Prostate gland (tissue), 2 donors: ENCODE measurements at regions not wholly inside any gene's neighbourhood (a gene's known extent, or its start where the extent isn't known, plus 50 kb on each side); places are given as distances from the start of the nearest gene placed in this dataset.

Source experiments
- DNase-seq: peaks from one replicate; pipeline ENCODE4 v3.0.0-alpha.2; 2019; ENCODE audit warnings: low spot score
- H3K27ac ChIP-seq, 2 donors: fragments of 200-600 bp; sonication (generic); 2 replicates each; pipeline ENCODE4 v1.5.1; 2017 to 2019
- H3K27me3 ChIP-seq: fragments of 200-600 bp; sonication (generic); replicated peaks from 2 replicates; pipeline ENCODE4 v1.5.1; 2019; ENCODE audit not compliant: insufficient read depth
- H3K36me3 ChIP-seq, 2 donors: fragments of 200-600 bp; sonication (generic); 1 replicate in 1 of 2; 2 replicates in 1 of 2; pipeline versions ENCODE4 v1.5.1 to v1.8.1; 2017 to 2019
- H3K4me1 ChIP-seq: fragments of 200-600 bp; sonication (generic); replicated peaks from 2 replicates; pipeline ENCODE4 v1.5.1; 2019
- H3K4me3 ChIP-seq, 2 donors: fragments of 200-600 bp; sonication (generic); 2 replicates each; pipeline ENCODE4 v1.5.1; 2017 to 2019
- H3K9me3 ChIP-seq: fragments of 200-600 bp; sonication (generic); 2 replicates; pipeline ENCODE4 v1.5.1; 2017
- CTCF ChIP-seq, 4 experiments: fragments of 200-600 bp in 2 of 4; fragments of 450-650 bp in 2 of 4; sonication (generic) in 2 of 4; IDR thresholded peaks; 1 replicate in 3 of 4; 2 replicates in 1 of 4; pipeline ENCODE4 v1.5.1; 2016 to 2019; ENCODE audit warnings: antibody characterized with exemption in 4 of 4, mild to moderate bottlenecking in 2 of 4, moderate library complexity in 2 of 4
- POLR2A ChIP-seq: fragments of 450-650 bp; IDR thresholded peaks from one replicate; pipeline ENCODE4 v1.6.1; 2016; ENCODE audit warnings: antibody characterized with exemption, mild to moderate bottlenecking
- POLR2AphosphoS5 ChIP-seq: sonication (generic); formaldehyde crosslinking; IDR thresholded peaks from one replicate; pipeline ENCODE4 v1.6.1; 2017; ENCODE audit warnings: antibody characterized with exemption
- WGBS: methylation state at CpG from one replicate; pipeline ENCODE4 v1.1.5; 2018; 5-methylcytosine and 5-hydroxymethylcytosine counted together
- intact Hi-C: fragments of 100-400 bp; cut with DNase I; formaldehyde crosslinking; loops from one replicate; pipeline ENCODE4 v1.14.2; 2022

GRCh38 chr20:56788041-56788670 lies 159.1 kb downstream of the TFAP2C start:
- H3K27me3 ChIP-seq = no peaks in the 10 kb centered on the region
- H3K36me3 ChIP-seq = no peaks in the 10 kb centered on the region
- intact Hi-C loops = no loop called here
- DNase-seq = no peak
- H3K27ac ChIP-seq = no peak overlapping the region
- H3K4me1 ChIP-seq = peaks cover 5% of the 10 kb centered on the region
- no peak overlapping the region for H3K4me3 ChIP-seq
- WGBS = 64% methylated on average over 7 of the region's 7 CpGs
- no peaks in the 10 kb centered on the region for H3K9me3 ChIP-seq
- TF ChIP-seq CTCF (IDR thresholded peaks at IDR 0.05) = no peak
- peak; percentile 57 for TF ChIP-seq POLR2AphosphoS5
- no peak for TF ChIP-seq POLR2A

GRCh38 chr20:56788671-56789610 lies 159.8 kb downstream of the TFAP2C start:
- Histone ChIP-seq H3K4me3 (no peak overlapping the region), H3K36me3 (no peaks in the 10 kb centered on the region), H3K27ac (no peak overlapping the region), H3K27me3 (no peaks in the 10 kb centered on the region), H3K4me1 (peaks cover 5% of the 10 kb centered on the region), H3K9me3 (no peaks in the 10 kb centered on the region)
- 90% methylated on average over 6 of the region's 6 CpGs for WGBS
- no peak for TF ChIP-seq CTCF (IDR thresholded peaks at IDR 0.05)
- TF ChIP-seq POLR2AphosphoS5 = no peak
- no peak for TF ChIP-seq POLR2A
- no peak for DNase-seq
- intact Hi-C loops = no loop called here

- no peak for DNase-seq
- no peaks in the 10 kb centered on the region for H3K27me3 ChIP-seq
- WGBS = 92% methylated on average over 7 of the region's 7 CpGs
- no peak overlapping the region for H3K27ac ChIP-seq
- H3K4me3 ChIP-seq = no peak overlapping the region
- no peaks in the 10 kb centered on the region for H3K36me3 ChIP-seq
- intact Hi-C loops = no loop called here
- H3K9me3 ChIP-seq = no peaks in the 10 kb centered on the region
- no peaks in the 10 kb centered on the region for H3K4me1 ChIP-seq
- no peak for TF ChIP-seq POLR2AphosphoS5
- TF ChIP-seq POLR2A = no peak
- no peak for TF ChIP-seq CTCF (IDR thresholded peaks at IDR 0.05)
These were observed 164.8 kb downstream of the TFAP2C start for GRCh38 chr20:56793916-56794315.

GRCh38 chr20:56795492-56795891 lies 166.4 kb downstream of the TFAP2C start:
- no peak overlapping the region for H3K27ac ChIP-seq
- no peaks in the 10 kb centered on the region for H3K4me1 ChIP-seq
- H3K27me3 ChIP-seq = no peaks in the 10 kb centered on the region
- intact Hi-C loops = no loop called here
- TF ChIP-seq POLR2AphosphoS5 (no peak), POLR2A (no peak), CTCF (IDR thresholded peaks at IDR 0.05) (no peak)
- H3K9me3 ChIP-seq = no peaks in the 10 kb centered on the region
- H3K36me3 ChIP-seq = no peaks in the 10 kb centered on the region
- no peak for DNase-seq
- no peak overlapping the region for H3K4me3 ChIP-seq
- WGBS = 100% methylated on average over 2 of the region's 2 CpGs
